HFFc6 (cell line): ENCODE measurements at regions not wholly inside any gene's neighbourhood (a gene's known extent, or its start where the extent isn't known, plus 50 kb on each side); places are given as distances from the start of the nearest gene placed in this dataset.

ENCODE experiments used
- DNase-seq: peaks from one replicate; pipeline ENCODE4 v3.0.0-alpha.2; 2018
- H3K27ac Mint-ChIP-seq: 2 replicates; pipeline ENCODE4 v1.8.0; 2020; ENCODE audit warnings: mild to moderate bottlenecking, mixed read lengths
- H3K27me3 Mint-ChIP-seq: 2 replicates; pipeline ENCODE4 v1.8.0; 2021; ENCODE audit warnings: mild to moderate bottlenecking, moderate library complexity, mixed read lengths; ENCODE audit not compliant: insufficient read depth
- H3K36me3 Mint-ChIP-seq: 2 replicates; pipeline ENCODE4 v1.8.0; 2021; ENCODE audit warnings: low read depth, mixed read lengths
- H3K4me1 Mint-ChIP-seq: 2 replicates; pipeline ENCODE4 v1.8.0; 2020; ENCODE audit warnings: low read depth, mixed read lengths
- H3K4me3 Mint-ChIP-seq: 2 replicates; pipeline ENCODE4 v1.8.0; 2020; ENCODE audit warnings: mild to moderate bottlenecking, moderate library complexity, mixed read lengths
- H3K9me3 Mint-ChIP-seq: 2 replicates; pipeline ENCODE4 v1.8.0; 2020; ENCODE audit warnings: mild to moderate bottlenecking, mixed read lengths
- CTCF ChIP-seq: fragments of 200-600 bp; sonication (generic); IDR thresholded peaks from 2 replicates; pipeline ENCODE4 v1.5.0; 2021; ENCODE audit warnings: antibody characterized with exemption, mild to moderate bottlenecking

DNA sequence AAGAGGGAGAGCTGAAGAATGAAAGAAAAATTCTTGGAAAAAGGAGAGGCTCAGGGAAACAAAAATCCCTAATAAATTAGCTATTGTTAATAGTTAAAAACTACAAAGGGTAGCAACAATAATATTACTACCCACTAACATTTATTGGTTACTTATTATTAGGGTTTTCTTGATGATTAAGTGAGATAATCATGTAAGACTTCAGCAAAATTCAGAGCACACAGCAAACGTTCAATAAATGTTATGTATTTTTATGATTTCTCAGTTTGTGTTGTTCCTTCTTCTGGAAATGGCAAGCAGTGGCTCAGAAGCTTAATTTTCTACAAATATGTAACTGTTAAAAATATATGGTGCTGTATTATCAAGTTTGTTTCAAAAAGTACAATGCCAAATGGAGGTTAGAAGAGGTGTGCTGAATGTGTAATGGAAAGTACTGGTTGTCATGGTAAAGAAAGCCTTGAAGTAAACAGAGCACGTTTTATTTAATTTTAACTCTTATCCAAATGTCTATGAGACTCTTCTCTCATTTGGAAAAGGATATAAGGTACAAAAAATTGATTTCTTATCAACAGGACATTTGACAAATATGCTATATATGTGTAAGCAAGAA lies 226.0 kb upstream of the ATP10B start:
- H3K4me1 Mint-ChIP-seq, result no peaks in the 10 kb centered on the region; the same call in 1 of the 2 replicates
- no peak overlapping the region for H3K27ac Mint-ChIP-seq
- H3K4me3 Mint-ChIP-seq, result no peak overlapping the region
- no peaks in the 10 kb centered on the region for H3K27me3 Mint-ChIP-seq
- no peak for TF ChIP-seq CTCF
- DNase-seq, result no peak
- no peaks in the 10 kb centered on the region; the same call in 1 of the 2 replicates for H3K9me3 Mint-ChIP-seq
- H3K36me3 Mint-ChIP-seq, result no peaks in the 10 kb centered on the region

- H3K4me3 Mint-ChIP-seq, result no peak overlapping the region
These were observed 225.5 kb upstream of the ATP10B start for GRCh38 chr5:161077496-161077895.

DNA sequence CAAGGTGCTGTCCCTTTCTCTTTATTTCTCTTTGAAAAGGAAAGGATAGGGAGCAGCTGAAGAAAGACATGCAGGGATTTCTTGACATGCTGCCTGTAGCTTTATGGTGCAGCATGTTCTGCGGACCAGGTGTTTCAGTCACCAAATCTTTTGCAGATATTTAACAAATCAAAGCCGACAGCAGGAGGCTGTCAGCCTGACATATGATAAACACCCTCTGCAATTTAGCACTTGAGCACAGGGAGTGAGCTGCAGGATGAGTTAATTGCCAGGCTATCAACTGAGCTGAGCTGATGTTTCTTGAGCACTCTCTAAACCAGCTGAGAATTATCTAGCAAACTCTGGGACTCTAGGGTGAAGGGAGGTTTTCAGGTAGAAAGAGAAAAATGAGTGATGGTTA lies 212.8 kb upstream of the ATP10B start:
- H3K27ac Mint-ChIP-seq, result no peak overlapping the region
- no peaks in the 10 kb centered on the region for H3K4me1 Mint-ChIP-seq
- no peak for DNase-seq
- H3K27me3 Mint-ChIP-seq, result peaks cover 2% of the 10 kb centered on the region; the same call in 1 of the 2 replicates
- TF ChIP-seq CTCF, result no peak
- no peaks in the 10 kb centered on the region for H3K36me3 Mint-ChIP-seq
- H3K9me3 Mint-ChIP-seq, result peaks cover 4% of the 10 kb centered on the region; the same call in 1 of the 2 replicates
- H3K4me3 Mint-ChIP-seq, result no peak overlapping the region

More at GRCh38 chr5:161077496-161077895, 225.5 kb upstream of the ATP10B start:
- no peak for DNase-seq
- H3K27ac Mint-ChIP-seq, result no peak overlapping the region
- H3K9me3 Mint-ChIP-seq, result no peaks in the 10 kb centered on the region; the same call in 1 of the 2 replicates
- TF ChIP-seq CTCF, result no peak
- no peaks in the 10 kb centered on the region for H3K36me3 Mint-ChIP-seq
- H3K27me3 Mint-ChIP-seq, result no peaks in the 10 kb centered on the region
- no peaks in the 10 kb centered on the region; the same call in 1 of the 2 replicates for H3K4me1 Mint-ChIP-seq

DNA sequence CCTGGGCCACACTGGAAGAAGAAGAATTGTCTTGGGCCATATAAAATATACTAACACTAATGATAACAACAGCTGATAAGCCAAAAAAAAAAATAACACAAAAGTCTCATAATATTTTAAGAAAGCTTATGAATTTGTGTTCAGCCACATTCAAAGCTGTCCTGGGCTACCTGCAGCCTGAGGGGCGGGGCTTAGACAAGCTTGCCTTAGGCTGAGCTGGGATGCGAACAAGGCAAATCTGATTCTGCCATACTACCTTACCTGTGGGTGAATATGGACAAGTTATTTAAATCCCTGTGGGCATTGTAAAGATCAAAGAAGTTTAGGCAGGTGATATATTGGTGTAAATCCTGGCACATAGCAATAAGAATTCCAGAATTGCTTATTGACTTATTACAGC lies 212.3 kb upstream of the ATP10B start:
- Mint-ChIP-seq H3K4me1 (no peaks in the 10 kb centered on the region), H3K4me3 (no peak overlapping the region), H3K27ac (no peak overlapping the region), H3K27me3 (peaks cover 2% of the 10 kb centered on the region; the same call in 1 of the 2 replicates), H3K36me3 (no peaks in the 10 kb centered on the region), H3K9me3 (peaks cover 4% of the 10 kb centered on the region; the same call in 1 of the 2 replicates)
- no peak for TF ChIP-seq CTCF
- DNase-seq, result no peak

DNA sequence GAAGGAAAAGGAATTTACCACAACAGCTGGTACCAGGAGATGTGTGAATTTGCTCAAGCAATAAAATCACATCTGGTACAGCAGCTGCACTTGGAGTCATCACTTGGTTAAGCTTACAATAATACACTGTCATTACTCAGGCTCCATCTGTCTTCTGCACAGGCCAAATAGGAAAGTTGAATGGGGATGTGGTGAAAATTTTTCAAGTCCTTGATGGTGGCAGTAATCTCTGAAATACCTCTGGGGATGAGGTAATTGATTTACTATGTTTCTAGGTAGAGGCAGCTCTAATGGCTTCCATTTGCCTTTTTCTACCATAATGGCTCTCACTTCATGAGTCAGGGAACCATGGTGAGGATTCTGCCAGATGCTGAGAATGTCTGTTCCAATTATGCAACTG lies 206.8 kb upstream of the ATP10B start:
- Mint-ChIP-seq H3K4me3 (no peak overlapping the region), H3K36me3 (no peaks in the 10 kb centered on the region), H3K27me3 (peaks cover 2% of the 10 kb centered on the region; the same call in 1 of the 2 replicates), H3K9me3 (no peaks in the 10 kb centered on the region; the same call in 1 of the 2 replicates), H3K27ac (no peak overlapping the region), H3K4me1 (no peaks in the 10 kb centered on the region)
- DNase-seq, result no peak
- no peak for TF ChIP-seq CTCF
